ENCODE measurements at regions not wholly inside any gene's neighbourhood (a gene's known extent, or its start where the extent isn't known, plus 50 kb on each side); places are given as distances from the start of the nearest gene placed in this dataset.

GRCh38 chr1:13878021-13878420 lies 178.0 kb downstream of the PRDM2 start:
- ATAC-seq: no peak

GRCh38 chr1:13878451-13878850 lies 178.5 kb downstream of the PRDM2 start:
- no peak for ATAC-seq

GRCh38 chr1:13881385-13882088 lies 181.5 kb downstream of the PRDM2 start:
- no peak for ATAC-seq

- ATAC-seq: no peak
Measured at GRCh38 chr1:13888351-13888986, 188.5 kb downstream of the PRDM2 start.

- ATAC-seq: no peak
Measured at GRCh38 chr1:13889495-13889894, 189.5 kb downstream of the PRDM2 start.

GRCh38 chr1:13890766-13891165 lies 190.8 kb downstream of the PRDM2 start:
- ATAC-seq: no peak

- ATAC-seq: no peak
Measured at GRCh38 chr1:13892198-13892597, 192.2 kb downstream of the PRDM2 start.

DNA sequence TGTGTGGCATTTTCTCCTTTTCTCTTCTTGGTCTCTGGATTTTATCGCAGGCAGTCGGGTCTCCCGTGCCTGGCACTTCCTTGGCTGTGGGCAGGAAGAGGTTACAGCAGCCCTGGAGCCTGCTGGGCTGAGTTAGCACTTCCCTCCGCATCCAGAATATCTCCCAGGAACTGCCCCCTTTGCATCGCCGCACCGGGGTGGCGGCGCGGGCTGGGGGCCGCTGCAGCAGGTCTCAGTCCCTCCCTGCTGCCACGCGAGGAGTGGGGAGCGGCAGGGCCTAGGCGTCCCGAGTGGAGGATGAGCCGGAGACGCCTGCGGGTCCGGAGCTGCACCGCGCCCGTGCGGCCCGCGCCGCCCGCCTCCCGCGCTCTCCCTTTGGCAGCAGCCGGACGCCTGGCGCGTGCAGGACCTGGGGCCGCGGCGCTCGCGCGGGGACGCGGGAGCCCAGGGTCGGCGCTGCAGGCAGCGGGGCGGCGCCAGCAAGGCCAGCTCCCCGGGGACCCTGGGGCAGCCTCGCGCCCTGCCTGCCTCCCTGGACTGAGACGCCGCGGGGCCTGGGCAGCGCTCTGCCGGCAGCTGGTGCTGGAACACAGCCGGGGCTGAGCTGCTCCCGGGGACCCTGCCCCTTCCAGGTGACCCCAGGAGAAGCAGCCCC lies 192.8 kb downstream of the PRDM2 start:
- ATAC-seq: no peak

GRCh38 chr1:13893409-13893821 lies 193.4 kb downstream of the PRDM2 start:
- no peak for ATAC-seq

DNA sequence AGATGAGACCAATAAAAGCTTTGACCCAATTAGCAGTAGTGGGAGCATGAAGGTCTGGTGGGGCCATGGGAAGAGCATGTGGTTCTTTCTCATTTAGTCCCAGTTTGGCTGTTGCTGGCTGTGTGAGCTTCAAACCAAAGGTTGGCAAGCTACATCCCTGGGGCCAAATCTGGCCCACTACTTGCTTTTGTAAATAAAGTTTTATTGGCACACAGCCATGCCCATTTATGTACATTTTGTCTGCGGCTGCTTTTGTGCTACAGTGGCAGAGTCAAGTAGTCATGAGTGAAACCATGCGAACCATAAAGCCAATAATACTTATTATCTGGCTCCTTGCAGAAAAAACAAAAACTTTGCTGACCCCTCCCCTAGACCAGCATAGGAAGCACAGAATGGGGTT lies 196.9 kb downstream of the PRDM2 start:
- no peak for ATAC-seq

DNA sequence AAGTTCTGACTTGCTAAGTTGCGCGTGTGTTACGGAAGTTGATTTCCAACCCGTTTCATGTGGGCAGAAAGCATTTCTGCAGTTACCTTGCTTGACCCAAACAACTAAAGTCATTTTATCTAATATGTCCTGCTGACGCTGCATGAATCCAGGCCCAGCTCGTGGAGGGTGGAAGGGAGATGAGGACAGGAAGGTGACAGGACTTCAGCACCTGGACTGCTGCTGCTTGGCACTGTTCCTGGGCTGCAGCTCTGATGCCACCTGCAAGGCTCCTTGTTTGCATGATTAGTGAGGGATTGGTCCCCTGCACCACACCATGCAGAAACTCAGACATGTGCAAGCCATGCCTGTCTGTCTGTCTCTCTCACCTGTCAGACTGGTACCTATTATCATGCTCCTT lies 198.4 kb downstream of the PRDM2 start:
- ATAC-seq: no peak

- ATAC-seq: no peak
Measured at GRCh38 chr1:13899856-13900255, 199.9 kb downstream of the PRDM2 start.

DNA sequence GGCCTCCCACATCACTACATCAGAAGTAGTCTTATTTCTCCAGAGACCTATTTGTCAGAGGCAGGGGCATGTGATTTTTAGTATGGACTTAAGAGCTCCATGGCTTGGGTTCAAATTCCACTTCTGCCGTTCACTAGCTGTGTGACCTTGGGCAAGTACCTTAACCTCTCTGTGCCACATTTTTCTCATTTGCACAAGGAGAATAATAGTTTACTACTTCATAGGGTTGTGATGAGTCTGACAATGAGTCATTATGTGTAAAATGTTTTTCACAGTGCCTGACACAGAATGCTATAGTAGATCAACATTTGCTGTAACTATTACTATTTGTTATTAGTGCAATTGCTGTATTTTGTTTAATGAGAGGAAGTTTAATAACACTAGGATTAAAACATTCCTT lies 200.6 kb downstream of the PRDM2 start:
- ATAC-seq: no peak

DNA sequence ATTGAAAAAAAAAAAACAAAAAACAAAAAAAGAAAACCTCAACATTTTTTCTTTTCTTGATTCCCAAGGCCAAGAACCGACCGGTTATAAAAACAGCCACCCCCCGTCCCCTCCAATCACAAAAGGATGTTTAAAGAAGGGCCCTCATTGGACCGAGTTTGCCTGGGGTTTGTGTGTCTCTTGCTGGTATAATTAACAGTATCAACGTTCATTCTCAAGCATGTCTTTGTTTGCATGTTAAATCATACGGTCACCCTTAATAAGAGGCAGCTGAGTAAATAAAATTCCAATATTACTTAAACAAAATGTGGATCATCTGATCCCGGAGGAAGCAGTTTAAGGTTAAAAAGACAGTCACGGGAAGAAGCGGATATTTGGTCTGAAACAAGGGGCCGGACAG lies 201.1 kb downstream of the PRDM2 start:
- no peak for ATAC-seq

DNA sequence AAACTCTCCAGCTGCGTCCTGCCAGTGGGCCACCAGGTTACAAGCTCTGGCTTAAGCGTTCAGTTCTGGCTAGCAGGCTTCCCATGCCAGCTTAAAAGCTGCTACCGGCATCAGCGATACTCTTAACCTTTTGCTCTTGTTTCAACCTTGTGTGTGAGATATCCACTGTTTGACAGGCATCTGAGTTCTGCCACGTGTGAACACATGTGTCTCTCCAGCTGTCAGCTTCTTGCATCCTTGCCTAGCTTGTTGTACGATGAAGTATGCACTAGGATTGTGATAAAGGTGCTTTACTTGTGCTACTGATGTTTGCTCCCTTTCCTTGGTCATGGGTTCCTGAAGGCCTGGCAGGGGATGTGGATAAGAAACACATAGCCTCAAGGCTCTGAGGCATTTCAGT lies 201.6 kb downstream of the PRDM2 start:
- no peak for ATAC-seq

DNA sequence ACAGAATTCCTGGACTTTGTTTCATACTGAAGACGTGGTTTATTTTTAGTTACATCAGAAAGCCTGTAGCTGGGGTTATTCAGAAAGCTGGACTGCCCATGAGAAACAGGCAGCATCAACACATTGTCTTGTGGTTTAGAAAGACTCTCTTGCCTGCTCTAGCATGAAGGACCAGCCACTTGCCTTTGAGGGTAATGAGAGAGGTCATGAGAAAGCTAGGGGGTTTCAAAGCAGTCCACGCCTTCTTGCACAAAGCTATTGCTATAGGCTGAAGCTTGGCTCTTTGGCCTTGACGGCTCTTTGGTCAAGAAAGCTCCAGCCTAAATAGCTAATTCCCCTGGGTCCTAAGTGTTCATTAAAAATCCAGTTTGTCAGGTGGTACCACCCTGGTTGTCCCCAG lies 208.1 kb downstream of the PRDM2 start:
- no peak for ATAC-seq

DNA sequence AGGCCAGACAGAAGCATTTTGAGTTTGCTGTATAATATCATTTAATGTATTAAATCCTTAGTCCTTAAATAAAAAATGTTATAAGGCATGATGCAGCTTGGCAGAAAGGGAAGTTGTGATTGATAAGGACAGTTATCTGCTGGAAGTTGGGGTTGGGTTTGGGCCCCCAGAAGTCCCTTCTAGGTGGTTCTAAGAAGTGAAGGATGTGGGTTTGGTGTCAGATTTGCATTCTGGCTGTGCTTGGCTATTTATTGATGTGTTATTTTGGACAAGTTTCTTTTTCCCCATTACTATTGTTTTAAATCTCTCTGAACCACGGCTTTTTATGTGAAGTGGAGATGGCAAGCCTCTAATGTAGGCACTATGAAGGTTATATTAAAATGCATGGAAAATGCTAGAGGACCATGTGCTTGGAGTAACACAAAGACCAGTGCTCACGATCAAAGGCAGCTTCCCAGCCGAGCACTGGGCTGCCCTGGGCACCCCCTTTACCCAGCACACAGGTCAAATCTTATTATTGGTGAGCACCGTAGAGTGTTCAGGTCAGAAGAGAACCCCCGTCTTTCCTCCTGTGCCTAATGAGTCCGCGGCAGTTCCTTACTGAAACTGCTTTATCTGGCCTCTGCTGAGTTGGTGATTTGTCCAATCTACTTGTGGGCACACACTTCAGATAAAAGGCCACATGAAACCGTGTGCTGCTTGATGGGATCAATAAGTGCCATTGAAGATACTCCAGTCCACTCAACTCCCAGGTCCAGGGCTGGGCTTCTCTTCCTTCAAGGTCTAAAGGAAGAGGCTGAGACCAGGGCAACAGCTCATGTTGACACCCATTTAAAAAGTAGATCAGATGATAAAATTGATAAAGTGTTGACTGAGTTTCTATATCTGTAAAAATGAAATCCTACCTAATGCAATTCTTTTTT lies 212.0 kb downstream of the PRDM2 start:
- no peak for ATAC-seq

DNA sequence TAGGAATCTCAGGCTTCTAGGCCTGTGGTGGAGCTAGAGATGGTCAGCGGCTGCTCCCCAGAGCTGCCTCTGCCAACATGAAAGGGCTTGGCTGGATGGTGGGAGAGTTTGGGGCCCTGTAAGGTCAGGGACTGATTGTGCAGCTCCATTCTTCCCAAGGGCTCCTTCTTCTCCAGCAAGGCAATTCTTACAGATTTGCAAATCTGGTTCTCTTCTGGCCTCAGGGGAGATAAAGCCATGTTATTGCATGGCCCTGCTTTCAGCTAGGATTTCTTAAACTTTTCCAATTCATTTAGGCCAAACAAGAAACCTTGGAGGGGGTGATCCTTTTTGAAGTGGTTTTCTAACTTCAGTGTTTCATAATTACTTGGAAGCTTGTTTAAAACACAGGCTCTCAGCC lies 213.4 kb downstream of the PRDM2 start:
- no peak for ATAC-seq

DNA sequence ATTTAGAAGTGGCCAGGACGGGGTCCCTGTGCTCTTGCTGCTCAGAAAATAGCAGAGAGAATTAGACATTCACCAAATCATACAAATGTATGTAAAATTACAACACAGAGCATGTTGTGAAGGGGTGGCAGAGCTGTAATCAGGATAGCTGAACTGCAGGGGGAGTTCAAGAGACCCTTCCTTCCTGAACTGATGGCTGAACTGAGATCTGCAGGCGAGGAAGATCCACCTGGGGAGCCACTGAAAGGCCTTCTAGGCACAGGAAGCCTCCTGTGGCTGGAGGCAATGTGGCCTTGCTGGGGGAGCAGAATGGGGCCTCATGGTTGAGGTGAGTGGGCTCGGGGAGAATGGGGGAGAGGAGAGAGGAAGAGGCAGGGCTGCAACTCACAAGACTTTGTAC lies 216.5 kb downstream of the PRDM2 start:
- no peak for ATAC-seq

GRCh38 chr1:13917607-13918006 lies 217.6 kb downstream of the PRDM2 start:
- ATAC-seq: no peak

DNA sequence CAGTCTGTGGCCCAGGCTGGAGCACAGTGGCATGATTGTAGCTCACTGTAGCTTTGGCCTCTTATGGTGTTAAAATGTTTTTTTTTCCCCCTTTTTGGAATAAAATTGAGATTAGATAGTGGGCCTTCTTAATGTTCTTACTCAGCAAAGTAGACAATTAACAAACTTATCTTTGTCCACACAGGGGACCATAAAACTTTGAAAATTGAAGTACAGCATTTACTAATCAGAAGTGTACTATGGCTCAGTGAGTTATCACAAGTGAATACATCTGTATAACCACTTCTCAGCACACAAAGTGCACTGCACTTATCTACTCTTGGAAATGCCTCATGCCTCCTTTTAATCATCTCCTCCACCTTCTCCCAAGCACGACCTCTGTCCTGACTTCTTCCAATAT lies 218.9 kb downstream of the PRDM2 start:
- no peak for ATAC-seq

- ATAC-seq: no peak
Measured at GRCh38 chr1:13921190-13921589, 221.2 kb downstream of the PRDM2 start.

DNA sequence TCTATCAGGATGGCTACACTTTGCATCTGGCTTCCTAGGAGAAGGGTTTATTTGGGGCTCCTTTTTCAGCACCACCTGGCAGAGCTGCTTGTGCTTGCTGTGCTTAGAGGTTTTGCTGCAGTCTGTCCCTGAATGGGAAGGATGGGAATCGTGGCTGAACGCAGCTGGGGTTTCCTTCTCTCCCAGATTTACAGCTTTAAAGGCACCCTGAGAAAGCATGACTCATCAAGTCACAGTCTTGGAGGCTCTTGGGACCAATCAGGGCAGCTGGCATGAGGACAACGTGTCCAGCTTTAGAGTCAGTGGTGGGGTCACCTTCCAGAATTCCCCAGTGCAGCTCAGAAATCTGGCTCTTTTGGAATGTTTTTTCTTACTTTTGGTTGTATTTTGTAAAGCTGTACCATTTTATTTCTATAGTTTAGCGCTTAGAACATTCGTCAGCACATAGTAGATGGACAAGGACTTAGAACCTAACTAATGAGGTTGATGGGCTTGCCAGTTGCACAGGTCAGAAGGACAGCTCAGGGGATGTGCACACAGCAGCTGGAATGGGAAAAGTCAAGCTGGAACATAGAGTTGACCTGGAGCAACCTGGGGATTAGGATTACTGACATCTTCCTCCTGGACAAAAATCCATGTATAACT lies 222.6 kb downstream of the PRDM2 start:
- no peak for ATAC-seq
